ENCODE measurements at regions not wholly inside any gene's neighbourhood (a gene's known extent, or its start where the extent isn't known, plus 50 kb on each side); places are given as distances from the start of the nearest gene placed in this dataset.

DNA sequence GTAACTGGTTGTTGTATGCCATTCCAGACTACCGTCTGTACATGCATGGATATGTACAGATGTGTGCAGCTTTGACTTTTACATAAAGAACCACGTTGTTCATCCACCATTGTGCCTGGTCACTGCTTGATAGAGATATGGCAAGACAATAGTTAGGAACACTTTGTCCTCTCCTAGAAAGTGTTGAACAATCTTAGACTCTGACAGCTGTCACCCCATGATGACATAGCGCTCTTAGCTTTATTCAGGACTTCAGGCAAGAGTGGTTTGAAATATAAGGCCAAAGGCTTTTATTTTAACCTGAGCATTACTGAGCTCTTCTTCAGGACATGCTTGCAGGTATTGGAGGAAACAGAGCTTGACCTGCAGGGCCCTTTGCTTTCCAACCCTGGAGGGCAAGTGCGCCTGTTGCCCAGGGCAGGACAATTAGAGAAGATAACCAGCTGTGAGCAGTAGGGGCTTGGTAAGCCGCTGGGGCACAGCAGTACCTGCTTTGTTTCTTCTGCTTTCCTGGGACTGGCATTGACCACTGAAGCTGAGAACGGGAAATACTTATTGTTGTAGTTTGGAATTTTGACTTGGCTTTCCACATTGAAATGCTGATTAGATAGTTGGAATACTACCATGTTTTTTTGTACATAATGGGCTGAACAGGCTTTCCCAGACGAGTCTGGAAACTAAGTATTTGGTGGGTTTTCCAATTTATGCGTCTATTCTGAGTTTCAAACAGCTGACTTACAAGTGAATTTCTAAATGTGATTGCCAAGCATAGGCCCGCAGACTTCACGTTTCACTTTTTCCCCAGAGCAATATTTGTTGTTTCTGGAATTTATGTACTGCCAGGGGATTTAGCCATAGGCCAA is 51.1 kb downstream of the GARRE1 start:
- no peak overlapping the region for H3K4me2 ChIP-seq
- POLR2A ChIA-PET = no interaction called here
- no peak for DNase-seq (ENCODE audit: low read depth in 1 of 2, low spot score in 1 of 2)
- H3K9me3 ChIP-seq = no peaks in the 10 kb centered on the region
- no peak overlapping the region for H3K4me3 ChIP-seq
- TF ChIP-seq ESRRA (IDR thresholded peaks at IDR 0.05; ENCODE audit: borderline replicate concordance, low read length) (no peak), ZFP36 (IDR thresholded peaks at IDR 0.05; ENCODE audit: borderline replicate concordance, partially characterized antibody) (no peak), PHF8 (IDR thresholded peaks at IDR 0.05; ENCODE audit: borderline replicate concordance, low read depth) (no peak), SMC3 (IDR thresholded peaks at IDR 0.05) (no peak), RNF2 (IDR thresholded peaks at IDR 0.05; ENCODE audit: borderline replicate concordance, low read depth) (no peak), NFE2L2 (conservative IDR thresholded peaks at IDR 0.05; ENCODE audit: low read length) (no peak), ZC3H11A (IDR thresholded peaks at IDR 0.05) (no peak), FOSL2 (IDR thresholded peaks at IDR 0.05) (no peak), FOSL2 (CRISPR knock-in tag; IDR thresholded peaks at IDR 0.05) (no peak), EHMT2 (IDR thresholded peaks at IDR 0.05; ENCODE audit: low read depth) (no peak), FOXS1 (CRISPR knock-in tag; IDR thresholded peaks at IDR 0.05) (no peak), MAX (IDR thresholded peaks at IDR 0.05) (no peak), KDM1A (IDR thresholded peaks at IDR 0.05; ENCODE audit: low read depth) (no peak), PBX3 (IDR thresholded peaks at IDR 0.05) (no peak), FOSB (CRISPR knock-in tag; IDR thresholded peaks at IDR 0.05) (no peak), MAZ (IDR thresholded peaks at IDR 0.05; ENCODE audit: borderline replicate concordance, low read depth, low read length) (no peak), BCL3 (IDR thresholded peaks at IDR 0.05) (no peak), CHD4 (IDR thresholded peaks at IDR 0.05; ENCODE audit: borderline replicate concordance) (no peak), RARB (CRISPR knock-in tag; IDR thresholded peaks at IDR 0.05) (no peak)
- TF ChIP-seq, protein P1, sequence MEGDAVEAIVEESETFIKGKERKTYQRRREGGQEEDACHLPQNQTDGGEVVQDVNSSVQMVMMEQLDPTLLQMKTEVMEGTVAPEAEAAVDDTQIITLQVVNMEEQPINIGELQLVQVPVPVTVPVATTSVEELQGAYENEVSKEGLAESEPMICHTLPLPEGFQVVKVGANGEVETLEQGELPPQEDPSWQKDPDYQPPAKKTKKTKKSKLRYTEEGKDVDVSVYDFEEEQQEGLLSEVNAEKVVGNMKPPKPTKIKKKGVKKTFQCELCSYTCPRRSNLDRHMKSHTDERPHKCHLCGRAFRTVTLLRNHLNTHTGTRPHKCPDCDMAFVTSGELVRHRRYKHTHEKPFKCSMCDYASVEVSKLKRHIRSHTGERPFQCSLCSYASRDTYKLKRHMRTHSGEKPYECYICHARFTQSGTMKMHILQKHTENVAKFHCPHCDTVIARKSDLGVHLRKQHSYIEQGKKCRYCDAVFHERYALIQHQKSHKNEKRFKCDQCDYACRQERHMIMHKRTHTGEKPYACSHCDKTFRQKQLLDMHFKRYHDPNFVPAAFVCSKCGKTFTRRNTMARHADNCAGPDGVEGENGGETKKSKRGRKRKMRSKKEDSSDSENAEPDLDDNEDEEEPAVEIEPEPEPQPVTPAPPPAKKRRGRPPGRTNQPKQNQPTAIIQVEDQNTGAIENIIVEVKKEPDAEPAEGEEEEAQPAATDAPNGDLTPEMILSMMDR (IDR thresholded peaks at IDR 0.05) = no peak
- TF ChIP-seq, protein P2, sequence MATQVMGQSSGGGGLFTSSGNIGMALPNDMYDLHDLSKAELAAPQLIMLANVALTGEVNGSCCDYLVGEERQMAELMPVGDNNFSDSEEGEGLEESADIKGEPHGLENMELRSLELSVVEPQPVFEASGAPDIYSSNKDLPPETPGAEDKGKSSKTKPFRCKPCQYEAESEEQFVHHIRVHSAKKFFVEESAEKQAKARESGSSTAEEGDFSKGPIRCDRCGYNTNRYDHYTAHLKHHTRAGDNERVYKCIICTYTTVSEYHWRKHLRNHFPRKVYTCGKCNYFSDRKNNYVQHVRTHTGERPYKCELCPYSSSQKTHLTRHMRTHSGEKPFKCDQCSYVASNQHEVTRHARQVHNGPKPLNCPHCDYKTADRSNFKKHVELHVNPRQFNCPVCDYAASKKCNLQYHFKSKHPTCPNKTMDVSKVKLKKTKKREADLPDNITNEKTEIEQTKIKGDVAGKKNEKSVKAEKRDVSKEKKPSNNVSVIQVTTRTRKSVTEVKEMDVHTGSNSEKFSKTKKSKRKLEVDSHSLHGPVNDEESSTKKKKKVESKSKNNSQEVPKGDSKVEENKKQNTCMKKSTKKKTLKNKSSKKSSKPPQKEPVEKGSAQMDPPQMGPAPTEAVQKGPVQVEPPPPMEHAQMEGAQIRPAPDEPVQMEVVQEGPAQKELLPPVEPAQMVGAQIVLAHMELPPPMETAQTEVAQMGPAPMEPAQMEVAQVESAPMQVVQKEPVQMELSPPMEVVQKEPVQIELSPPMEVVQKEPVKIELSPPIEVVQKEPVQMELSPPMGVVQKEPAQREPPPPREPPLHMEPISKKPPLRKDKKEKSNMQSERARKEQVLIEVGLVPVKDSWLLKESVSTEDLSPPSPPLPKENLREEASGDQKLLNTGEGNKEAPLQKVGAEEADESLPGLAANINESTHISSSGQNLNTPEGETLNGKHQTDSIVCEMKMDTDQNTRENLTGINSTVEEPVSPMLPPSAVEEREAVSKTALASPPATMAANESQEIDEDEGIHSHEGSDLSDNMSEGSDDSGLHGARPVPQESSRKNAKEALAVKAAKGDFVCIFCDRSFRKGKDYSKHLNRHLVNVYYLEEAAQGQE (IDR thresholded peaks at IDR 0.05) = no peak
- H3K4me1 ChIP-seq = peaks cover 6% of the 10 kb centered on the region; the same call in 2 of the 3 replicates
- FAIRE-seq = peak; percentile 78
- WGBS (ENCODE audit: missing lambda C conversion rate) = 90% methylated on average over 10 of the region's 10 CpGs
- ATAC-seq = no peak
- CTCF ChIA-PET = interaction anchor here (0.6 to 1.7 kb wide), 6 partner anchors 13 to 296 kb away, joined by 3 to 6 read pairs (median 3); no protein-coding TSS in a partner anchor
- no peak overlapping the region for H3K27ac ChIP-seq

Data from A549 (cell line).